Gastrocnemius medialis (tissue), 4 donors: ENCODE measurements at regions not wholly inside any gene's neighbourhood (a gene's known extent, or its start where the extent isn't known, plus 50 kb on each side); places are given as distances from the start of the nearest gene placed in this dataset.
A peak's percentile ranks its signal among the peaks of the same experiment; 100 is the strongest.

Experiments used
- ATAC-seq, 2 donors: fragments of 150-250 bp; one replicate each; pipeline ENCODE4 v1.9.1; 2016
- DNase-seq, 2 donors: peaks; one replicate each; pipeline ENCODE4 v3.0.0-alpha.2; 2019
- H3K27ac ChIP-seq, 4 donors: fragments of 200-600 bp; sonication (generic); 1 replicate in 1 of 4; 2 replicates in 3 of 4; pipeline ENCODE4 v1.5.1; 2016 to 2018; ENCODE audit warnings: mild to moderate bottlenecking in 2 of 4, moderate library complexity in 1 of 4
- H3K27me3 ChIP-seq, 3 donors: fragments of 200-600 bp; sonication (generic) in 2 of 3; 1 replicate in 1 of 3; 2 replicates in 2 of 3; pipeline versions ENCODE4 v1.5.1 to v1.6.0; 2016 to 2019; ENCODE audit warnings: mild to moderate bottlenecking in 1 of 3, moderate library complexity in 1 of 3
- H3K36me3 ChIP-seq, 2 donors: fragments of 200-600 bp; sonication (generic) in 1 of 2; one replicate each; pipeline ENCODE4 v1.5.1; 2017 to 2018
- H3K4me1 ChIP-seq, 2 donors: fragments of 200-600 bp; sonication (generic) in 1 of 2; one replicate each; pipeline ENCODE4 v1.5.1; 2016 to 2017; ENCODE audit warnings: mild to moderate bottlenecking in 2 of 2
- H3K4me3 ChIP-seq, 4 donors: fragments of 200-600 bp; sonication (generic) in 3 of 4; 1 replicate in 1 of 4; 2 replicates in 3 of 4; pipeline ENCODE4 v1.5.1; 2016 to 2019; ENCODE audit warnings: mild to moderate bottlenecking in 2 of 4
- H3K9me3 ChIP-seq, 3 donors: fragments of 200-600 bp; sonication (generic) in 2 of 3; 1 replicate in 1 of 3; 2 replicates in 2 of 3; pipeline ENCODE4 v1.5.1; 2016 to 2019
- CTCF ChIP-seq, 5 experiments: fragments of 450-650 bp in 3 of 5; fragments of 200-600 bp in 2 of 5; sonication (generic) in 2 of 5; IDR thresholded peaks in 4 of 5; conservative IDR thresholded peaks in 1 of 5; 1 replicate in 4 of 5; 2 replicates in 1 of 5; pipeline ENCODE4 v1.5.1; 2016 to 2019; ENCODE audit warnings: antibody characterized with exemption in 5 of 5, mild to moderate bottlenecking in 3 of 5, moderate library complexity in 3 of 5
- POLR2A ChIP-seq, 2 donors: fragments of 450-650 bp; IDR thresholded peaks; one replicate each; pipeline ENCODE4 v1.6.1; 2017; ENCODE audit warnings: antibody characterized with exemption in 2 of 2, mild to moderate bottlenecking in 2 of 2, moderate library complexity in 2 of 2
- in situ Hi-C, 4 donors: fragments of 200-750 bp; cut with MboI; loops; one replicate each; pipeline versions ENCODE4 v1.15.0 to v1.8.0; 2017; ENCODE audit warnings: low sequenced_read_pairs in 4 of 4
- intact Hi-C: fragments of 100-400 bp; cut with DNase I; formaldehyde crosslinking; loops from one replicate; pipeline ENCODE4 v1.15.1; 2023; ENCODE audit warnings: low total_unique reads

- in situ Hi-C loops (no loop called here), intact Hi-C loops (no loop called here)
- H3K9me3 ChIP-seq: no peaks in the 10 kb centered on the region
- H3K36me3 ChIP-seq: no peaks in the 10 kb centered on the region
- no peak for TF ChIP-seq POLR2A (IDR thresholded peaks at IDR 0.05)
- TF ChIP-seq CTCF (IDR thresholded peaks at IDR 0.05 in 4 of 5, conservative IDR thresholded peaks at IDR 0.05 in 1 of 5): no peak
- DNase-seq (no peak), ATAC-seq (no peak)
- H3K27me3 ChIP-seq: no peaks in the 10 kb centered on the region
- H3K27ac ChIP-seq: no peak overlapping the region
- no peak overlapping the region for H3K4me3 ChIP-seq
- peaks cover 0 to 3% of the 10 kb centered on the region in 2 donors for H3K4me1 ChIP-seq
Observed at GRCh38 chr5:67997892-67998457, 217.6 kb upstream of the PIK3R1 start.

- no peaks in the 10 kb centered on the region for H3K9me3 ChIP-seq
- H3K27me3 ChIP-seq: no peaks in the 10 kb centered on the region
- ATAC-seq: no peak
- TF ChIP-seq POLR2A (IDR thresholded peaks at IDR 0.05) (no peak), CTCF (IDR thresholded peaks at IDR 0.05 in 4 of 5, conservative IDR thresholded peaks at IDR 0.05 in 1 of 5) (no peak)
- intact Hi-C loops: no loop called here
- no peak overlapping the region for H3K27ac ChIP-seq
- H3K4me3 ChIP-seq: no peak overlapping the region
- in situ Hi-C loops: no loop called here
- no peaks in the 10 kb centered on the region for H3K36me3 ChIP-seq
- no peak for DNase-seq
- peaks cover 0 to 7% of the 10 kb centered on the region in 2 donors for H3K4me1 ChIP-seq
Observed at GRCh38 chr5:67997148-67997547, 218.4 kb upstream of the PIK3R1 start.

GRCh38 chr5:67996596-67996995, 219.0 kb upstream of the PIK3R1 start:
- peaks cover 0 to 7% of the 10 kb centered on the region in 2 donors for H3K4me1 ChIP-seq
- TF ChIP-seq CTCF (IDR thresholded peaks at IDR 0.05 in 4 of 5, conservative IDR thresholded peaks at IDR 0.05 in 1 of 5): no peak
- no peak for TF ChIP-seq POLR2A (IDR thresholded peaks at IDR 0.05)
- H3K9me3 ChIP-seq: no peaks in the 10 kb centered on the region
- no peaks in the 10 kb centered on the region for H3K27me3 ChIP-seq
- H3K27ac ChIP-seq: no peak overlapping the region
- intact Hi-C loops: no loop called here
- no peak overlapping the region for H3K4me3 ChIP-seq
- no peaks in the 10 kb centered on the region for H3K36me3 ChIP-seq
- in situ Hi-C loops: no loop called here
- ATAC-seq: no peak
- DNase-seq: no peak

- ATAC-seq: peak in 1 of 2 donors; percentile 73
- Histone ChIP-seq H3K36me3 (no peaks in the 10 kb centered on the region), H3K4me1 (peaks cover 0 to 7% of the 10 kb centered on the region in 2 donors), H3K9me3 (no peaks in the 10 kb centered on the region), H3K27ac (no peak overlapping the region), H3K27me3 (no peaks in the 10 kb centered on the region), H3K4me3 (no peak overlapping the region)
- TF ChIP-seq CTCF (IDR thresholded peaks at IDR 0.05 in 4 of 5, conservative IDR thresholded peaks at IDR 0.05 in 1 of 5) (no peak), POLR2A (IDR thresholded peaks at IDR 0.05) (no peak)
- in situ Hi-C loops: no loop called here
- DNase-seq: no peak
- intact Hi-C loops: no loop called here
Observed at GRCh38 chr5:67992923-67993322, 222.6 kb upstream of the PIK3R1 start.

GRCh38 chr5:67989456-67989855, 226.1 kb upstream of the PIK3R1 start:
- TF ChIP-seq POLR2A (IDR thresholded peaks at IDR 0.05) (no peak), CTCF (IDR thresholded peaks at IDR 0.05 in 4 of 5, conservative IDR thresholded peaks at IDR 0.05 in 1 of 5) (no peak)
- ATAC-seq: peak in 1 of 2 donors; percentile 73
- Histone ChIP-seq H3K27me3 (no peaks in the 10 kb centered on the region), H3K4me3 (no peak overlapping the region), H3K4me1 (peaks cover 0 to 7% of the 10 kb centered on the region in 2 donors), H3K36me3 (no peaks in the 10 kb centered on the region), H3K9me3 (no peaks in the 10 kb centered on the region), H3K27ac (no peak overlapping the region)
- intact Hi-C loops (no loop called here), in situ Hi-C loops (no loop called here)
- peak in 1 of 2 donors; percentile 47 for DNase-seq
